Body of pancreas (tissue), 4 donors: ENCODE measurements at regions not wholly inside any gene's neighbourhood (a gene's known extent, or its start where the extent isn't known, plus 50 kb on each side); places are given as distances from the start of the nearest gene placed in this dataset.

Source experiments
- CTCF ChIP-seq, 7 experiments: fragments of 450-650 bp in 4 of 7; fragments of 200-600 bp in 3 of 7; sonication (generic) in 3 of 7; IDR thresholded peaks; one replicate each; pipeline ENCODE4 v1.5.1; 2016 to 2019; ENCODE audit warnings: antibody characterized with exemption in 7 of 7
- POLR2A ChIP-seq, 3 donors: fragments of 450-650 bp; IDR thresholded peaks; one replicate each; pipeline ENCODE4 v1.6.1; 2016; ENCODE audit warnings: antibody characterized with exemption in 3 of 3, mild to moderate bottlenecking in 2 of 3

GRCh38 chr6:56765494-56765893 lies 122.8 kb upstream of the DST start:
- no peak for TF ChIP-seq CTCF (IDR thresholded peaks at IDR 0.05)
- TF ChIP-seq POLR2A (IDR thresholded peaks at IDR 0.05) = no peak
